SK-N-SH (cell line): ENCODE measurements at regions not wholly inside any gene's neighbourhood (a gene's known extent, or its start where the extent isn't known, plus 50 kb on each side); places are given as distances from the start of the nearest gene placed in this dataset.

Source experiments
- GABPA ChIP-seq: IDR thresholded peaks from 2 replicates; pipeline ENCODE4 v1.4.0; 2012; ENCODE audit warnings: low read depth, mild to moderate bottlenecking
- NFIC ChIP-seq: IDR thresholded peaks from 2 replicates; pipeline ENCODE4 v1.4.0; 2012; ENCODE audit warnings: borderline replicate concordance
- NRF1 ChIP-seq: IDR thresholded peaks from 2 replicates; pipeline ENCODE4 v1.6.1; 2012; ENCODE audit warnings: low read depth, mild to moderate bottlenecking, low read length
- POLR2AphosphoS5 ChIP-seq: IDR thresholded peaks from 2 replicates; pipeline ENCODE4 v1.6.1; 2012; ENCODE audit warnings: low read depth, low read length
- RAD21 ChIP-seq: IDR thresholded peaks from 2 replicates; pipeline ENCODE4 v1.6.1; 2012; ENCODE audit warnings: mild to moderate bottlenecking, low read length
- RCOR1 ChIP-seq: fragments of 150-350 bp; IDR thresholded peaks from 2 replicates; pipeline ENCODE4 v1.6.1; 2017; ENCODE audit warnings: antibody characterized with exemption, low read length
- RFX5 ChIP-seq: IDR thresholded peaks from 2 replicates; pipeline ENCODE4 v1.6.1; 2012; ENCODE audit warnings: mild to moderate bottlenecking, improper control_type of control experiment, low read length
- TAF1 ChIP-seq: IDR thresholded peaks from 2 replicates; pipeline ENCODE4 v1.6.1; 2012; ENCODE audit warnings: low read depth, mild to moderate bottlenecking, low read length, moderate library complexity, borderline replicate concordance
- YY1 ChIP-seq: IDR thresholded peaks from 2 replicates; pipeline ENCODE4 v1.4.0; 2012; ENCODE audit warnings: low read depth, mild to moderate bottlenecking
- TF ChIP-seq, protein P1 (sequence below): fragments of 200-600 bp; sonication (generic); IDR thresholded peaks from 2 replicates; pipeline ENCODE4 v1.6.1; 2017; ENCODE audit warnings: antibody characterized with exemption, mild to moderate bottlenecking, moderate library complexity
- TF ChIP-seq, protein P2 (sequence below): IDR thresholded peaks from 2 replicates; pipeline ENCODE4 v1.6.1; 2012; ENCODE audit warnings: mild to moderate bottlenecking, low read depth, low read length, moderate library complexity
- TF ChIP-seq, protein P3 (sequence below): fragments of 150-350 bp; IDR thresholded peaks from 2 replicates; pipeline ENCODE4 v1.6.1; 2017; ENCODE audit warnings: antibody characterized with exemption, low read length, low read depth, borderline replicate concordance

DNA sequence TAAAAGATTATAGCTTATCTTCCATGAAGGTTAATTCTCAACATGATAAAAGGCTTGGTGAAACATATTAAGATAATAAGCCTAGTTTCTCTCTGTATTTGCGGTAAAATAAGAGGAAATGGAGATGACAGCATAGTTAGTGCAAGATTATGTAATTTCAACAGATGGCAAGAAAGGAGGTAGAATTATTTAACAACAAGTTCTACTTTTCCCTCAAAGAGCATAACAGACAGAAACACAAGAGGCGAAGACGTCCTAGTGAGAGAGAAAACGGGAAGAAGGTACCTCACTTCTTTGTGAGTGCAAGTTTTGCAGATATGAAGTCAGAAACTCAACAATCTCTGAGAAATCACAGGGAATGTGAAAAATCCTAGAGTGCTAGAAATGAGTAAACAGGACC is 144.8 kb upstream of the ADCY2 start:
- no peak for TF ChIP-seq NRF1
- no peak for TF ChIP-seq YY1
- no peak for TF ChIP-seq GABPA
- TF ChIP-seq TAF1: no peak
- TF ChIP-seq, protein P1, sequence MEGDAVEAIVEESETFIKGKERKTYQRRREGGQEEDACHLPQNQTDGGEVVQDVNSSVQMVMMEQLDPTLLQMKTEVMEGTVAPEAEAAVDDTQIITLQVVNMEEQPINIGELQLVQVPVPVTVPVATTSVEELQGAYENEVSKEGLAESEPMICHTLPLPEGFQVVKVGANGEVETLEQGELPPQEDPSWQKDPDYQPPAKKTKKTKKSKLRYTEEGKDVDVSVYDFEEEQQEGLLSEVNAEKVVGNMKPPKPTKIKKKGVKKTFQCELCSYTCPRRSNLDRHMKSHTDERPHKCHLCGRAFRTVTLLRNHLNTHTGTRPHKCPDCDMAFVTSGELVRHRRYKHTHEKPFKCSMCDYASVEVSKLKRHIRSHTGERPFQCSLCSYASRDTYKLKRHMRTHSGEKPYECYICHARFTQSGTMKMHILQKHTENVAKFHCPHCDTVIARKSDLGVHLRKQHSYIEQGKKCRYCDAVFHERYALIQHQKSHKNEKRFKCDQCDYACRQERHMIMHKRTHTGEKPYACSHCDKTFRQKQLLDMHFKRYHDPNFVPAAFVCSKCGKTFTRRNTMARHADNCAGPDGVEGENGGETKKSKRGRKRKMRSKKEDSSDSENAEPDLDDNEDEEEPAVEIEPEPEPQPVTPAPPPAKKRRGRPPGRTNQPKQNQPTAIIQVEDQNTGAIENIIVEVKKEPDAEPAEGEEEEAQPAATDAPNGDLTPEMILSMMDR: no peak
- TF ChIP-seq RAD21: no peak
- TF ChIP-seq, protein P2, sequence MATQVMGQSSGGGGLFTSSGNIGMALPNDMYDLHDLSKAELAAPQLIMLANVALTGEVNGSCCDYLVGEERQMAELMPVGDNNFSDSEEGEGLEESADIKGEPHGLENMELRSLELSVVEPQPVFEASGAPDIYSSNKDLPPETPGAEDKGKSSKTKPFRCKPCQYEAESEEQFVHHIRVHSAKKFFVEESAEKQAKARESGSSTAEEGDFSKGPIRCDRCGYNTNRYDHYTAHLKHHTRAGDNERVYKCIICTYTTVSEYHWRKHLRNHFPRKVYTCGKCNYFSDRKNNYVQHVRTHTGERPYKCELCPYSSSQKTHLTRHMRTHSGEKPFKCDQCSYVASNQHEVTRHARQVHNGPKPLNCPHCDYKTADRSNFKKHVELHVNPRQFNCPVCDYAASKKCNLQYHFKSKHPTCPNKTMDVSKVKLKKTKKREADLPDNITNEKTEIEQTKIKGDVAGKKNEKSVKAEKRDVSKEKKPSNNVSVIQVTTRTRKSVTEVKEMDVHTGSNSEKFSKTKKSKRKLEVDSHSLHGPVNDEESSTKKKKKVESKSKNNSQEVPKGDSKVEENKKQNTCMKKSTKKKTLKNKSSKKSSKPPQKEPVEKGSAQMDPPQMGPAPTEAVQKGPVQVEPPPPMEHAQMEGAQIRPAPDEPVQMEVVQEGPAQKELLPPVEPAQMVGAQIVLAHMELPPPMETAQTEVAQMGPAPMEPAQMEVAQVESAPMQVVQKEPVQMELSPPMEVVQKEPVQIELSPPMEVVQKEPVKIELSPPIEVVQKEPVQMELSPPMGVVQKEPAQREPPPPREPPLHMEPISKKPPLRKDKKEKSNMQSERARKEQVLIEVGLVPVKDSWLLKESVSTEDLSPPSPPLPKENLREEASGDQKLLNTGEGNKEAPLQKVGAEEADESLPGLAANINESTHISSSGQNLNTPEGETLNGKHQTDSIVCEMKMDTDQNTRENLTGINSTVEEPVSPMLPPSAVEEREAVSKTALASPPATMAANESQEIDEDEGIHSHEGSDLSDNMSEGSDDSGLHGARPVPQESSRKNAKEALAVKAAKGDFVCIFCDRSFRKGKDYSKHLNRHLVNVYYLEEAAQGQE: no peak
- TF ChIP-seq, protein P3, sequence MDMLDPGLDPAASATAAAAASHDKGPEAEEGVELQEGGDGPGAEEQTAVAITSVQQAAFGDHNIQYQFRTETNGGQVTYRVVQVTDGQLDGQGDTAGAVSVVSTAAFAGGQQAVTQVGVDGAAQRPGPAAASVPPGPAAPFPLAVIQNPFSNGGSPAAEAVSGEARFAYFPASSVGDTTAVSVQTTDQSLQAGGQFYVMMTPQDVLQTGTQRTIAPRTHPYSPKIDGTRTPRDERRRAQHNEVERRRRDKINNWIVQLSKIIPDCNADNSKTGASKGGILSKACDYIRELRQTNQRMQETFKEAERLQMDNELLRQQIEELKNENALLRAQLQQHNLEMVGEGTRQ: no peak
- TF ChIP-seq NFIC: no peak
- TF ChIP-seq POLR2AphosphoS5: no peak
- TF ChIP-seq RCOR1: no peak
- TF ChIP-seq RFX5: no peak
